Endothelial cell of umbilical vein (primary cell): ENCODE measurements at regions not wholly inside any gene's neighbourhood (a gene's known extent, or its start where the extent isn't known, plus 50 kb on each side); places are given as distances from the start of the nearest gene placed in this dataset.

ENCODE experiments used
- CTCF ChIP-seq, 2 donors: IDR thresholded peaks; 1 replicate in 1 of 2; 2 replicates in 1 of 2; pipeline ENCODE4 v1.5.1; 2011; ENCODE audit warnings: low read length in 2 of 2, mild to moderate bottlenecking in 2 of 2, moderate library complexity in 2 of 2, control low read depth in 1 of 2, inconsistent platforms in 1 of 2, low read depth in 1 of 2; ENCODE audit not compliant: insufficient read depth in 1 of 2; ENCODE audit errors: extremely low read depth in 1 of 2
- EZH2 ChIP-seq: IDR thresholded peaks from 2 replicates; pipeline ENCODE4 v1.6.1; 2012; ENCODE audit warnings: borderline replicate concordance, low read depth, mild to moderate bottlenecking, moderate library complexity, low read length, inconsistent platforms; ENCODE audit not compliant: severe bottlenecking
- GATA2 ChIP-seq: IDR thresholded peaks from 2 replicates; pipeline ENCODE4 v1.7.0; 2011; ENCODE audit warnings: low read depth, mild to moderate bottlenecking, moderate library complexity, mixed read lengths, low read length; ENCODE audit not compliant: insufficient read length, insufficient read depth
- POLR2A ChIP-seq: IDR thresholded peaks from 2 replicates; pipeline ENCODE4 v1.6.1; 2012; ENCODE audit warnings: low read depth, mild to moderate bottlenecking, control low read depth, low read length
- POLR2AphosphoS5 ChIP-seq: IDR thresholded peaks from 2 replicates; pipeline ENCODE4 v1.6.1; 2012; ENCODE audit warnings: low read depth, mild to moderate bottlenecking, control low read depth, low read length, moderate library complexity; ENCODE audit not compliant: insufficient read depth

GRCh38 chrX:69556060-69557011, 52.2 kb downstream of the NALF2 start:
- TF ChIP-seq CTCF (IDR thresholded peaks at IDR 0.05; ENCODE audit: extremely low read depth in 1 of 2, insufficient read depth in 1 of 2, low read depth in 1 of 2, low read length in 2 of 2): no peak
- TF ChIP-seq POLR2AphosphoS5: no peak
- TF ChIP-seq POLR2A: no peak
- TF ChIP-seq GATA2: no peak
- no peak for TF ChIP-seq EZH2
